HG03469 (cell line): ENCODE measurements at regions not wholly inside any gene's neighbourhood (a gene's known extent, or its start where the extent isn't known, plus 50 kb on each side); places are given as distances from the start of the nearest gene placed in this dataset.
A peak's percentile ranks its signal among the peaks of the same experiment; 100 is the strongest.
"Not testable (repeated sequence)": the region's sequence is repeated elsewhere in the genome, so short reads cannot be mapped to it uniquely, and the experiment has no call there.

Source experiments
- ATAC-seq: cut with Tn5 transposase; IDR thresholded peaks from one replicate; pipeline ENCODE4 v1.9.1; 2021; ENCODE audit warnings: mild to moderate bottlenecking, moderate library complexity, moderate number of reproducible peaks; ENCODE audit not compliant: unreplicated experiment

GRCh38 chr10:53108317-53108934, 335.8 kb upstream of the MBL2 start:
- no peak for ATAC-seq

- ATAC-seq = no peak
Observed at GRCh38 chr10:53107711-53108110, 335.1 kb upstream of the MBL2 start.

- ATAC-seq = no peak
Observed at GRCh38 chr10:53102424-53102823, 329.8 kb upstream of the MBL2 start.

GRCh38 chr10:53093878-53094277, 321.3 kb upstream of the MBL2 start:
- ATAC-seq = no peak

- no peak for ATAC-seq
Observed at GRCh38 chr10:53091574-53091973, 319.0 kb upstream of the MBL2 start.

- ATAC-seq = no peak
Observed at GRCh38 chr10:53088961-53089360, 316.4 kb upstream of the MBL2 start.

- ATAC-seq = no peak
Observed at GRCh38 chr10:53079283-53079682, 306.7 kb upstream of the MBL2 start.

GRCh38 chr10:53076948-53077347, 304.4 kb upstream of the MBL2 start:
- no peak for ATAC-seq

GRCh38 chr10:53075469-53075868, 302.9 kb upstream of the MBL2 start:
- ATAC-seq = no peak

- no peak for ATAC-seq
Observed at GRCh38 chr10:53072144-53072543, 299.6 kb upstream of the MBL2 start.

- ATAC-seq = no peak
Observed at GRCh38 chr10:53071505-53072125, 299.0 kb upstream of the MBL2 start.

- ATAC-seq = no peak
Observed at GRCh38 chr10:53069013-53069412, 296.4 kb upstream of the MBL2 start.

GRCh38 chr10:53064614-53065013, 292.0 kb upstream of the MBL2 start:
- ATAC-seq = no peak

- no peak for ATAC-seq
Observed at GRCh38 chr10:53063805-53064204, 291.2 kb upstream of the MBL2 start.

GRCh38 chr10:53052521-53053164, 280.1 kb upstream of the MBL2 start:
- ATAC-seq = no peak

- no peak for ATAC-seq
Observed at GRCh38 chr10:53045315-53045714, 272.7 kb upstream of the MBL2 start.

- ATAC-seq = not testable (repeated sequence)
Observed at GRCh38 chr10:53035823-53036222, 263.2 kb upstream of the MBL2 start.

- no peak for ATAC-seq
Observed at GRCh38 chr10:53033396-53033795, 260.8 kb upstream of the MBL2 start.

GRCh38 chr10:53029872-53030849, 257.6 kb upstream of the MBL2 start:
- ATAC-seq = peak; percentile 61

GRCh38 chr10:53029449-53029848, 256.9 kb upstream of the MBL2 start:
- no peak for ATAC-seq

GRCh38 chr10:53025765-53026164, 253.2 kb upstream of the MBL2 start:
- ATAC-seq = not testable (repeated sequence)
